GM12892 (cell line): ENCODE measurements at regions not wholly inside any gene's neighbourhood (a gene's known extent, or its start where the extent isn't known, plus 50 kb on each side); places are given as distances from the start of the nearest gene placed in this dataset.

ENCODE experiments used
- POLR2A ChIP-seq: IDR thresholded peaks from 2 replicates; pipeline ENCODE4 v1.6.1; 2011; ENCODE audit warnings: low read depth, low read length, control low read depth
- POLR2AphosphoS5 ChIP-seq: IDR thresholded peaks from 2 replicates; pipeline ENCODE4 v1.6.1; 2011; ENCODE audit warnings: low read depth, low read length, control low read depth
- TAF1 ChIP-seq: IDR thresholded peaks from 2 replicates; pipeline ENCODE4 v1.6.1; 2011; ENCODE audit warnings: low read depth, mild to moderate bottlenecking, control low read depth, low read length, borderline replicate concordance

GRCh38 chr5:2480871-2481270, 270.6 kb downstream of the IRX2 start:
- TF ChIP-seq POLR2A (no peak), POLR2AphosphoS5 (no peak), TAF1 (no peak)
